PC-9 (cell line): ENCODE measurements at regions not wholly inside any gene's neighbourhood (a gene's known extent, or its start where the extent isn't known, plus 50 kb on each side); places are given as distances from the start of the nearest gene placed in this dataset.

Source experiments
- CTCF ChIP-seq: fragments of 200-600 bp; sonication (generic); conservative IDR thresholded peaks from 2 replicates; pipeline ENCODE4 v1.6.1; 2017; ENCODE audit warnings: mixed run types, antibody characterized with exemption, mild to moderate bottlenecking, moderate library complexity
- EZH2 ChIP-seq: fragments of 200-600 bp; sonication (generic); IDR thresholded peaks from 2 replicates; pipeline ENCODE4 v1.8.0; 2017; ENCODE audit warnings: antibody characterized with exemption, low read depth

GRCh38 chr5:63081402-63081801 is 502.8 kb downstream of the LRRC70 start:
- no peak for TF ChIP-seq EZH2
- no peak for TF ChIP-seq CTCF
